ENCODE measurements at regions not wholly inside any gene's neighbourhood (a gene's known extent, or its start where the extent isn't known, plus 50 kb on each side); places are given as distances from the start of the nearest gene placed in this dataset.

- in situ Hi-C loops (cut with MboI): no loop called here
- 0% methylated on average over 3 of the region's 3 CpGs for WGBS (ENCODE audit: insufficient coverage, low coverage, missing lambda C conversion rate)
These were observed 392.3 kb upstream of the TMPO start for GRCh38 chr12:98123021-98123461.

More at GRCh38 chr12:98123021-98123461, 392.3 kb upstream of the TMPO start:
- Histone ChIP-seq H3K4me3 (no peak overlapping the region), H3K4me2 (ENCODE audit: insufficient read depth, low read length) (no peak overlapping the region), H2AFZ (ENCODE audit: low read depth, low read length) (no peak overlapping the region), H3K27ac (ENCODE audit: extremely low read depth, low read depth, low read length) (no peak overlapping the region), H4K20me1 (replicated peaks; ENCODE audit: control insufficient read depth, insufficient read depth, low read length) (no peaks in the 10 kb centered on the region), H3K9me3 (replicated peaks; ENCODE audit: control insufficient read depth, insufficient read depth, low read depth, low read length) (no peaks in the 10 kb centered on the region), H3K27me3 (ENCODE audit: control insufficient read depth in 2 of 2, insufficient read depth in 2 of 2, low read length in 2 of 2) (no peaks in the 10 kb centered on the region), H3K9me1 (ENCODE audit: control insufficient read depth, insufficient read depth, low read length) (no peaks in the 10 kb centered on the region), H3K4me1 (replicated peaks in 1 of 2; ENCODE audit: control insufficient read depth in 2 of 2, insufficient read depth in 2 of 2, low read length in 2 of 2) (no peaks in the 10 kb centered on the region), H3K36me3 (ENCODE audit: control insufficient read depth, insufficient read depth, low read length) (no peaks in the 10 kb centered on the region), H3K79me2 (ENCODE audit: control insufficient read depth, insufficient read depth, low read length) (no peaks in the 10 kb centered on the region), H3K9ac (ENCODE audit: insufficient read depth in 1 of 2, low read depth in 2 of 2, low read length in 2 of 2) (no peak overlapping the region)
- ChIA-PET POLR2A (no interaction called here), CTCF (ENCODE audit: low intra/inter-chr PET ratio) (no interaction called here)
- ATAC-seq: no peak
- TF ChIP-seq ZNF77 (CRISPR knock-in tag; IDR thresholded peaks at IDR 0.05) (no peak), ZNF174 (CRISPR knock-in tag; IDR thresholded peaks at IDR 0.05) (no peak), SLC30A9 (CRISPR knock-in tag; IDR thresholded peaks at IDR 0.05) (no peak), ESRRA (IDR thresholded peaks at IDR 0.05; ENCODE audit: borderline replicate concordance, low read depth) (no peak), XRCC3 (IDR thresholded peaks at IDR 0.05) (no peak), CREB3L1 (IDR thresholded peaks at IDR 0.05; ENCODE audit: borderline replicate concordance, low read depth) (no peak), DNMT1 (IDR thresholded peaks at IDR 0.05) (no peak)
- BruUV-seq (replicated peaks): no TSS peak
- intact Hi-C loops (cut with micrococcal nuclease): no loop called here
- FAIRE-seq: no peak
- no peak for DNase-seq (ENCODE audit: extremely low read depth in 1 of 4, low spot score in 3 of 4)

All from K562 (cell line).